Activated CD8-positive, alpha-beta memory T cell treated with anti-CD3 and anti-CD28 coated beads for 36 hours (primary cell): ENCODE measurements at regions not wholly inside any gene's neighbourhood (a gene's known extent, or its start where the extent isn't known, plus 50 kb on each side); places are given as distances from the start of the nearest gene placed in this dataset.

Experiments used
- CTCF ChIA-PET: fragments of 350-600 bp; sonication (Branson Sonifier 250); formaldehyde crosslinking; loops from one replicate; lab custom pipeline; 2021; ENCODE audit warnings: antibody characterized with exemption; lab: Charles Lee
- POLR2A ChIA-PET: fragments of 350-600 bp; sonication (Branson Sonifier 250); formaldehyde crosslinking; loops from one replicate; lab custom pipeline; 2021; ENCODE audit warnings: antibody characterized with exemption; lab: Charles Lee

- POLR2A ChIA-PET: no interaction called here
Measured at GRCh38 chr5:160175438-160176218, 53.7 kb upstream of the FABP6 start.

GRCh38 chr5:160174780-160175437 lies 54.4 kb upstream of the FABP6 start:
- ChIA-PET POLR2A (no interaction called here), CTCF (interaction anchor here (0.7 kb wide), 2 partner anchors 8 to 851 kb away, joined by 3 read pairs; no protein-coding TSS in a partner anchor)

More at GRCh38 chr5:160175438-160176218, 53.7 kb upstream of the FABP6 start:
- CTCF ChIA-PET: no interaction called here

GRCh38 chr5:160174290-160174689 lies 55.0 kb upstream of the FABP6 start:
- ChIA-PET CTCF (interaction anchor here (0.7 kb wide), 2 partner anchors 9 to 850 kb away, joined by 3 read pairs; no protein-coding TSS in a partner anchor), POLR2A (no interaction called here)

- ChIA-PET POLR2A (no interaction called here), CTCF (no interaction called here)
Measured at GRCh38 chr5:160171666-160172065, 52.4 kb upstream of the PWWP2A start.

- POLR2A ChIA-PET: no interaction called here
- CTCF ChIA-PET: no interaction called here
Measured at GRCh38 chr5:160169326-160169725, 50.1 kb upstream of the PWWP2A start.
